HEK293T (cell line): ENCODE measurements at regions not wholly inside any gene's neighbourhood (a gene's known extent, or its start where the extent isn't known, plus 50 kb on each side); places are given as distances from the start of the nearest gene placed in this dataset.
A peak's percentile ranks its signal among the peaks of the same experiment; 100 is the strongest.

Source experiments
- CTCF ChIA-PET: fragments of 350-600 bp; formaldehyde crosslinking; extraction: SDS; loops from one replicate; lab custom pipeline; 2021; ENCODE audit warnings: antibody characterized with exemption, inconsistent platforms; lab: Yijun Ruan, JAX
- POLR2A ChIA-PET: fragments of 350-600 bp; formaldehyde crosslinking; extraction: SDS; loops from one replicate; lab custom pipeline; 2020; ENCODE audit warnings: antibody characterized with exemption, inconsistent platforms; lab: Yijun Ruan, JAX
- DNase-seq: peaks from one replicate; pipeline ENCODE4 v3.0.0; 2012; ENCODE audit warnings: mixed read lengths; ENCODE audit errors: extremely low spot score
- ARNT ChIP-seq: fragments of 450-650 bp; IDR thresholded peaks from 2 replicates; pipeline ENCODE4 v1.6.1; 2017; ENCODE audit warnings: mild to moderate bottlenecking
- BHLHE40 ChIP-seq: fragments of 450-650 bp; IDR thresholded peaks from 2 replicates; pipeline ENCODE4 v1.6.1; 2016; ENCODE audit warnings: mild to moderate bottlenecking, moderate library complexity, borderline replicate concordance
- CTBP1 ChIP-seq: fragments of 450-650 bp; IDR thresholded peaks from 2 replicates; pipeline ENCODE4 v1.6.1; 2016; ENCODE audit warnings: borderline replicate concordance
- ELF4 ChIP-seq: fragments of 450-650 bp; IDR thresholded peaks from 2 replicates; pipeline ENCODE4 v1.6.1; 2017; ENCODE audit warnings: antibody characterized with exemption
- FOXA1 ChIP-seq: fragments of 450-650 bp; IDR thresholded peaks from 2 replicates; pipeline ENCODE4 v1.6.1; 2016; ENCODE audit warnings: mild to moderate bottlenecking
- FOXK2 ChIP-seq: fragments of 450-650 bp; IDR thresholded peaks from 2 replicates; pipeline ENCODE4 v1.6.1; 2016; ENCODE audit warnings: mild to moderate bottlenecking
- FOXM1 ChIP-seq: fragments of 450-650 bp; IDR thresholded peaks from 2 replicates; pipeline ENCODE4 v1.6.1; 2017; ENCODE audit warnings: mild to moderate bottlenecking, borderline replicate concordance
- HDGF ChIP-seq: fragments of 450-650 bp; IDR thresholded peaks from 2 replicates; pipeline ENCODE4 v1.6.1; 2017; ENCODE audit warnings: antibody characterized with exemption, borderline replicate concordance
- L3MBTL2 ChIP-seq: fragments of 450-650 bp; conservative IDR thresholded peaks from 2 replicates; pipeline ENCODE4 v1.6.1; 2016; ENCODE audit warnings: mild to moderate bottlenecking
- LEF1 ChIP-seq: fragments of 450-650 bp; IDR thresholded peaks from 2 replicates; pipeline ENCODE4 v1.6.1; 2017; ENCODE audit warnings: mild to moderate bottlenecking, borderline replicate concordance
- NFRKB ChIP-seq: fragments of 450-650 bp; IDR thresholded peaks from 2 replicates; pipeline ENCODE4 v1.6.1; 2016; ENCODE audit warnings: mild to moderate bottlenecking, moderate library complexity
- SP1 ChIP-seq: fragments of 450-650 bp; IDR thresholded peaks from 2 replicates; pipeline ENCODE4 v1.6.1; 2017
- SUZ12 ChIP-seq: fragments of 450-650 bp; IDR thresholded peaks from 2 replicates; pipeline ENCODE4 v1.6.1; 2016; ENCODE audit warnings: mild to moderate bottlenecking
- TARDBP ChIP-seq: fragments of 450-650 bp; IDR thresholded peaks from 2 replicates; pipeline ENCODE4 v1.6.1; 2016
- ZNF384 ChIP-seq: fragments of 450-650 bp; IDR thresholded peaks from 2 replicates; pipeline ENCODE4 v1.6.1; 2016
- TF ChIP-seq, protein P1 (sequence below): fragments of 450-650 bp; IDR thresholded peaks from 2 replicates; pipeline ENCODE4 v1.6.1; 2016

GRCh38 chr5:13567819-13568218 lies 376.7 kb downstream of the DNAH5 start:
- no peak for DNase-seq
- POLR2A ChIA-PET: no interaction called here
- TF ChIP-seq LEF1 (no peak), SP1 (no peak), FOXK2 (no peak), ZNF384 (no peak), FOXA1 (no peak), ARNT (no peak)
- TF ChIP-seq, protein P1, sequence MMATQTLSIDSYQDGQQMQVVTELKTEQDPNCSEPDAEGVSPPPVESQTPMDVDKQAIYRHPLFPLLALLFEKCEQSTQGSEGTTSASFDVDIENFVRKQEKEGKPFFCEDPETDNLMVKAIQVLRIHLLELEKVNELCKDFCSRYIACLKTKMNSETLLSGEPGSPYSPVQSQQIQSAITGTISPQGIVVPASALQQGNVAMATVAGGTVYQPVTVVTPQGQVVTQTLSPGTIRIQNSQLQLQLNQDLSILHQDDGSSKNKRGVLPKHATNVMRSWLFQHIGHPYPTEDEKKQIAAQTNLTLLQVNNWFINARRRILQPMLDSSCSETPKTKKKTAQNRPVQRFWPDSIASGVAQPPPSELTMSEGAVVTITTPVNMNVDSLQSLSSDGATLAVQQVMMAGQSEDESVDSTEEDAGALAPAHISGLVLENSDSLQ: no peak
- CTCF ChIA-PET: no interaction called here

DNA sequence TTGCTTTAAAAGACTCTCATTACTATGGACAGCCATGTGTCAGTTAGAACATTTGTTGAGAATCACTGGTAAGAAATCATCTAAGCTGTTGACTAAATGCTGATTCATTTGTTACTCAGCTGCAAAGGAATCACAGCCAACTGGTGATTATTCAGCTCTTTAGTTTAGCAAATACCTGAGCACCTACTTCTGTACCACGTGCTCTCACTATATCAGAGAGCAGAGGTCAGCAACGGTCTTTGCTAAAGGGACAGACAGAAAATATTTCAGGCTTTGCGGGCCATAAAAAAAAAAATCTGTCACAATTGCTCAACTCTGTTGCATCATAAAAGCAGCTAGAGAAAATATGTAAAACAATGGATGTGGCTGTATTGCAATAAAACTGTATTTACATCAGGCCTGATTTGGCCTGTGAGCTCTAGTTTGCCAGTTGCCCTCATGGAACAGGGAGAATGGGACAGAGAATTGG lies 377.6 kb downstream of the DNAH5 start:
- ChIA-PET CTCF (no interaction called here), POLR2A (no interaction called here)
- no peak for DNase-seq

DNA sequence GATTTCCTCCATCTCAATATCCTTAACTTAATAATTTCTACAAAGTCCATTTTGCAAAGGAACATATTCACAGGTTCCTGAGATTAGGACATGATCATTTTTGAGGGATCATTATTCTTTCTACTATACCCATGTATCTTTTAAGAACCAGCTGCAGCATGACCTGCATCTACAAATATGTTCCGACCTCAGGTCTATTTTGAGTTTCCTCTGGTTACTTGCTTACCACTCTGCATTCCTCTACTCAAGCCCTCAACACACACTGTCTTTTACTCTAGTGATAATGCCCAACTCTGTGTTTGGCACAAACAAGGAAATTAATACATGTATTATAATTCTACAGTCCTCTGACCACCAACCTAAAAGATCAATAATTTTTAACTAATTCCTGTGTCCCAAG lies 386.1 kb downstream of the DNAH5 start:
- TF ChIP-seq LEF1 (no peak), FOXM1 (no peak), ARNT (no peak), SUZ12 (no peak), FOXA1 (no peak), HDGF (no peak), ELF4 (no peak), BHLHE40 (no peak), TARDBP (no peak), CTBP1 (no peak), SP1 (no peak), L3MBTL2 (no peak), FOXK2 (no peak), ZNF384 (no peak), NFRKB (no peak)
- TF ChIP-seq, protein P1: no peak
- no peak for DNase-seq
- ChIA-PET CTCF (no interaction called here), POLR2A (no interaction called here)

More for the DNA sequence above, 377.6 kb downstream of the DNAH5 start:
- TF ChIP-seq NFRKB: no peak
- TF ChIP-seq FOXA1: no peak
- TF ChIP-seq LEF1: no peak
- no peak for TF ChIP-seq TARDBP
- no peak for TF ChIP-seq L3MBTL2
- TF ChIP-seq FOXK2: no peak
- TF ChIP-seq ELF4: no peak
- TF ChIP-seq SUZ12: no peak
- TF ChIP-seq CTBP1: no peak
- no peak for TF ChIP-seq ARNT
- no peak for TF ChIP-seq FOXM1
- TF ChIP-seq BHLHE40: no peak
- TF ChIP-seq, protein P1: no peak
- no peak for TF ChIP-seq ZNF384

DNA sequence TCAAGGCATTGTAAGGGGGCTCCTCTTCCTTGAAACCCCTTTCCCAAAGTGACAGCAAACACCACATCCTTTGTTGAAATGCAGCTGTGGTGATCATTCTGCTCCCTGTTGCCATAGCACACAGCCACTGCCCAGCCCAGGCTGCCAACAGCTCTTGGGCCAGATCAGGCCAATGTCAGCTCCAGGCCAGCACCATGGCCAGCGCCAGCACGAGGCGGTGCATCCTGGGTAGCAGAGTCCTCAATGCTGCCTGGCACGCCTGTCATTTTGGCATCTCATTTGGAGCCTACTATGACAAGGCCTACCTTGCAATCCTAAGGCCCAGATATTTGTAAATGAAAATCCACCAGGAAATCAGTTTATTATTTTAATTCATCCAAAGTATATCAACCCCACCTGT lies 390.6 kb downstream of the DNAH5 start:
- peak; percentile 7 for DNase-seq
- no peak for TF ChIP-seq FOXM1
- TF ChIP-seq SP1: no peak
- TF ChIP-seq, protein P1: no peak
- no peak for TF ChIP-seq FOXK2
- no peak for TF ChIP-seq ARNT
- no peak for TF ChIP-seq FOXA1
- TF ChIP-seq ELF4: no peak
- TF ChIP-seq SUZ12: no peak
- no peak for TF ChIP-seq L3MBTL2
- TF ChIP-seq ZNF384: no peak
- TF ChIP-seq CTBP1: no peak
- TF ChIP-seq TARDBP: no peak
- no peak for TF ChIP-seq NFRKB
- no peak for TF ChIP-seq LEF1
- TF ChIP-seq BHLHE40: no peak
- ChIA-PET POLR2A (no interaction called here), CTCF (no interaction called here)

GRCh38 chr5:13552361-13552760 lies 392.1 kb downstream of the DNAH5 start:
- TF ChIP-seq SUZ12 (no peak), FOXA1 (no peak), CTBP1 (no peak), ELF4 (no peak), FOXK2 (no peak), NFRKB (no peak), ARNT (no peak), L3MBTL2 (no peak), TARDBP (no peak), HDGF (no peak), ZNF384 (no peak), SP1 (no peak), LEF1 (no peak), BHLHE40 (no peak), FOXM1 (no peak)
- TF ChIP-seq, protein P1: no peak
- DNase-seq: no peak
- ChIA-PET POLR2A (no interaction called here), CTCF (no interaction called here)
